ENCODE measurements at regions not wholly inside any gene's neighbourhood (a gene's known extent, or its start where the extent isn't known, plus 50 kb on each side); places are given as distances from the start of the nearest gene placed in this dataset.

- TF ChIP-seq GATA3 (IDR thresholded peaks at IDR 0.05; ENCODE audit: low read depth, low read length) (no peak), GATA2 (IDR thresholded peaks at IDR 0.05; ENCODE audit: low read depth, low read length) (no peak)
Measured at GRCh38 chr9:95609426-95609825, 92.7 kb upstream of the PTCH1 start.

- TF ChIP-seq GATA3 (IDR thresholded peaks at IDR 0.05; ENCODE audit: low read depth, low read length), result no peak
- no peak for TF ChIP-seq GATA2 (IDR thresholded peaks at IDR 0.05; ENCODE audit: low read depth, low read length)
Measured at GRCh38 chr9:95608341-95608740, 91.6 kb upstream of the PTCH1 start.

GRCh38 chr9:95607507-95607906 lies 90.7 kb upstream of the PTCH1 start:
- TF ChIP-seq GATA2 (IDR thresholded peaks at IDR 0.05; ENCODE audit: low read depth, low read length) (no peak), GATA3 (IDR thresholded peaks at IDR 0.05; ENCODE audit: low read depth, low read length) (no peak)

- TF ChIP-seq GATA3 (IDR thresholded peaks at IDR 0.05; ENCODE audit: low read depth, low read length) (no peak), GATA2 (IDR thresholded peaks at IDR 0.05; ENCODE audit: low read depth, low read length) (no peak)
Measured at GRCh38 chr9:95606489-95607350, 89.9 kb upstream of the PTCH1 start.

GRCh38 chr9:95605816-95606488 lies 89.2 kb upstream of the PTCH1 start:
- TF ChIP-seq GATA3 (IDR thresholded peaks at IDR 0.05; ENCODE audit: low read depth, low read length), result no peak

- no peak for TF ChIP-seq GATA3 (IDR thresholded peaks at IDR 0.05; ENCODE audit: low read depth, low read length)
- no peak for TF ChIP-seq GATA2 (IDR thresholded peaks at IDR 0.05; ENCODE audit: low read depth, low read length)
Measured at GRCh38 chr9:95605101-95605500, 88.3 kb upstream of the PTCH1 start.

GRCh38 chr9:95598236-95598635 lies 81.5 kb upstream of the PTCH1 start:
- TF ChIP-seq GATA3 (IDR thresholded peaks at IDR 0.05; ENCODE audit: low read depth, low read length) (no peak), GATA2 (IDR thresholded peaks at IDR 0.05; ENCODE audit: low read depth, low read length) (no peak)

- no peak for TF ChIP-seq GATA2 (IDR thresholded peaks at IDR 0.05; ENCODE audit: low read depth, low read length)
- no peak for TF ChIP-seq GATA3 (IDR thresholded peaks at IDR 0.05; ENCODE audit: low read depth, low read length)
Measured at GRCh38 chr9:95595721-95596295, 79.0 kb upstream of the PTCH1 start.

GRCh38 chr9:95592931-95593330 lies 76.2 kb upstream of the PTCH1 start:
- no peak for TF ChIP-seq GATA3 (IDR thresholded peaks at IDR 0.05; ENCODE audit: low read depth, low read length)
- no peak for TF ChIP-seq GATA2 (IDR thresholded peaks at IDR 0.05; ENCODE audit: low read depth, low read length)

GRCh38 chr9:95588724-95589588 lies 72.2 kb upstream of the PTCH1 start:
- no peak for TF ChIP-seq GATA3 (IDR thresholded peaks at IDR 0.05; ENCODE audit: low read depth, low read length)
- no peak for TF ChIP-seq GATA2 (IDR thresholded peaks at IDR 0.05; ENCODE audit: low read depth, low read length)

GRCh38 chr9:95587021-95587964 lies 70.5 kb upstream of the PTCH1 start:
- TF ChIP-seq GATA2 (IDR thresholded peaks at IDR 0.05; ENCODE audit: low read depth, low read length) (no peak), GATA3 (IDR thresholded peaks at IDR 0.05; ENCODE audit: low read depth, low read length) (no peak)

GRCh38 chr9:95586326-95586725 lies 69.6 kb upstream of the PTCH1 start:
- TF ChIP-seq GATA2 (IDR thresholded peaks at IDR 0.05; ENCODE audit: low read depth, low read length) (no peak), GATA3 (IDR thresholded peaks at IDR 0.05; ENCODE audit: low read depth, low read length) (no peak)

- TF ChIP-seq GATA3 (IDR thresholded peaks at IDR 0.05; ENCODE audit: low read depth, low read length), result no peak
Measured at GRCh38 chr9:95585824-95586223, 69.1 kb upstream of the PTCH1 start.

All from SH-SY5Y (cell line).